SJSA1 (cell line): ENCODE measurements at regions not wholly inside any gene's neighbourhood (a gene's known extent, or its start where the extent isn't known, plus 50 kb on each side); places are given as distances from the start of the nearest gene placed in this dataset.
"Not testable (repeated sequence)": the region's sequence is repeated elsewhere in the genome, so short reads cannot be mapped to it uniquely, and the experiment has no call there.

Source experiments
- DNase-seq, 2 experiments: peaks; one replicate each; pipeline ENCODE4 v3.0.0-alpha.2; 2015 to 2020; ENCODE audit warnings: low spot score in 2 of 2, low read depth in 1 of 2
- H3K27ac ChIP-seq: fragments of 250-450 bp; sonication (Bioruptor Pico); 2 replicates; pipeline ENCODE4 v1.5.1; 2020; ENCODE audit warnings: mild to moderate bottlenecking, moderate library complexity
- H3K27me3 ChIP-seq: fragments of 250-450 bp; sonication (Bioruptor Pico); replicated peaks from 2 replicates; pipeline ENCODE4 v1.5.1; 2020; ENCODE audit warnings: mild to moderate bottlenecking, moderate library complexity
- H3K36me3 ChIP-seq: fragments of 250-450 bp; sonication (Bioruptor Pico); 2 replicates; pipeline ENCODE4 v1.5.1; 2020; ENCODE audit warnings: mild to moderate bottlenecking
- H3K4me1 ChIP-seq: fragments of 250-450 bp; sonication (Bioruptor Pico); replicated peaks from 2 replicates; pipeline ENCODE4 v1.6.1; 2021; ENCODE audit warnings: mild to moderate bottlenecking
- H3K4me3 ChIP-seq: fragments of 250-450 bp; sonication (Bioruptor Pico); 2 replicates; pipeline ENCODE4 v1.5.1; 2020; ENCODE audit warnings: mild to moderate bottlenecking
- H3K9me3 ChIP-seq: fragments of 250-450 bp; sonication (Bioruptor Pico); replicated peaks from 2 replicates; pipeline ENCODE4 v1.5.1; 2020; ENCODE audit warnings: mild to moderate bottlenecking

DNA sequence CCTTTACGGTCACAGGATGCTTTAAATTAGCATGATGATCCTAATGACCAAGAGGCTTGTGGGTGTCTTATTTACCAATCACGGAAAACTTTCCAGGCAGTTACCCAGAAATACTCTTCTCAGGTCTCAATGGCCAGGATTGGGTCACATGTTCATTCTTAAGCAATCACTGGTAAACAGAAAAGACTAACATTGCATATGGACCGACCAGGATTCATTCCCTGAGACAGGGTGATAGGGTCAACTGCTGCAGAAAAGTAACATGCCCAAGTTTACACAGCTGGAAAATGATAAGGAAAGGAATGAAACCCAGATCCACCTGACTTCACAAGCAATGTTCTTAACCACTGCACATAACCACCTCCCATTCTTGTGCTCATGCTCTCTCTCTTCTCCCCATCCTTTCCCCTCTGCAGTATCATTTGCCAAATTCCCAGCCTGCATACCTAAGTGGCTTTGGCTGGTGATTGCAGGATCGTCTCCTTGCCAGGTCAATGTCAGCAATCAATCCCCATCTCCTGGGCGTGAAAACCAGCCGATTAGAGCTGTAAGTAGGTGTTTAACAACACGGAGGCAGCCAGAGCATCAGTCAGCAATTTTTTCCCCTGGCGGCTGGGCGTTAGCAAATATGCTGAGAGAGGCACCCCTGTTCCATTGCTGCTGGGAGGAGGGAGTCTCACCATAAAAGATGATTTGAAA lies 219.4 kb downstream of the NMUR2 start:
- H3K27ac ChIP-seq = no peak overlapping the region
- H3K36me3 ChIP-seq = no peaks in the 10 kb centered on the region
- no peaks in the 10 kb centered on the region for H3K9me3 ChIP-seq
- H3K4me3 ChIP-seq = no peak overlapping the region
- no peaks in the 10 kb centered on the region for H3K27me3 ChIP-seq
- H3K4me1 ChIP-seq = no peaks in the 10 kb centered on the region
- DNase-seq = no peak

DNA sequence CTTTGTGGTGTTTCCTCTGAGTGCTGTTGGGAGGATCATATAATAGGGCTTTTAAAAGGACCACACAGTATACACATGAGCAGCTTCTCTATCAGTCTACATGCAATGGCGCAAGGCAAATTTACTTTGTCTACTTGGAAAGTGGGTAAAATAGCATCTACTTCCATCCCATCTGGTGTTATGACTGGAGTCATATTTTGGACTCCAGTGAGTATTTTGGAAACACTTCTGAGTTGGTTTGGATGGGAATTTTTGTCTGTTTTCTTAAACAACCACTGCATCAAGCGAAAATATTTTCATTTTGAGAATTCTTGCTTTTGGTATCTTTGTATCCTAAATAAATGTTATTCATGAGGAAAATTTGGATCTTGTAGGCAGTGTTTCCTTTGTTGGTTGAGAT lies 220.8 kb downstream of the NMUR2 start:
- no peak for DNase-seq
- H3K36me3 ChIP-seq = no peaks in the 10 kb centered on the region
- H3K27ac ChIP-seq = no peak overlapping the region
- H3K9me3 ChIP-seq = no peaks in the 10 kb centered on the region
- H3K4me1 ChIP-seq = no peaks in the 10 kb centered on the region
- no peak overlapping the region for H3K4me3 ChIP-seq
- H3K27me3 ChIP-seq = no peaks in the 10 kb centered on the region

DNA sequence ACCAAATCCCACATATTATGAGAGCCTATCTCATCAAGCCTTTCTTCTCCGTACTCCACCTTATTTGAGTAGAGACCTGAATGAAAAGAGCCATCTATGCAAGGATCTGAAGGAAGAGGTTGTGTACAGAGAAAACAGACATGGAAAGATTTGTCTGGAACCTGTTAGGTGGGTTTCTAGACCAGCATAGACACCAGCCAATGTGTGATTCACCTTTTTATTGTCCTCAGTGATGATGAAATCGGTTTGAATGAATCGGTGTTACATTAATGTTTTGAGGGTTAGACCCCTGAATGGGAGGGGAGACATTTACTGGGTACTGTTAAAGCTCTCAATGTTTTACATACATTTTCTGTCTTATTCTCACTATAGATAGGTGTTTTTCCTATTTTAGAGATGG lies 223.6 kb downstream of the NMUR2 start:
- DNase-seq = no peak
- Histone ChIP-seq H3K4me3 (no peak overlapping the region), H3K9me3 (no peaks in the 10 kb centered on the region), H3K4me1 (peaks cover 15% of the 10 kb centered on the region), H3K27me3 (no peaks in the 10 kb centered on the region), H3K27ac (no peak overlapping the region), H3K36me3 (no peaks in the 10 kb centered on the region)

DNA sequence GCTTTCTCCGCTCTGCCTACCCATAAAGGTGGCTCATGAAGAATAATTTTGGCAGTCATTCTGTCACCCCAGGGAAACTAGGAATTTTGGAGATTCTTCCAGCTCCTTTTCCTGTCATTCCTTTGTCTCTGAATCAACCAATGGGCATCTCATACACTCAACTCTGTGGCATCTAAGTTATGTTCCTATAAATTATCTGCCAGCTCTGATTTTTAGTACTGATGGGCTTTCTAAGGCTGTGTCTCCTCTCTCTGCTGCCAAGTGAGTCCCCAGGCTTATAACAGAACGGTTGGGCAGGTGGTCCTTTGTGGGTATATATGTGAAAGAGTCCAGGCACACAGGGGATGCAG lies 226.8 kb downstream of the NMUR2 start:
- peak in 1 of 2 experiments; percentile 56 for DNase-seq
- Histone ChIP-seq H3K4me1 (peaks cover 15% of the 10 kb centered on the region), H3K9me3 (no peaks in the 10 kb centered on the region), H3K27me3 (no peaks in the 10 kb centered on the region), H3K4me3 (no peak overlapping the region), H3K27ac (peak overlapping the region; percentile 73), H3K36me3 (no peaks in the 10 kb centered on the region)

DNA sequence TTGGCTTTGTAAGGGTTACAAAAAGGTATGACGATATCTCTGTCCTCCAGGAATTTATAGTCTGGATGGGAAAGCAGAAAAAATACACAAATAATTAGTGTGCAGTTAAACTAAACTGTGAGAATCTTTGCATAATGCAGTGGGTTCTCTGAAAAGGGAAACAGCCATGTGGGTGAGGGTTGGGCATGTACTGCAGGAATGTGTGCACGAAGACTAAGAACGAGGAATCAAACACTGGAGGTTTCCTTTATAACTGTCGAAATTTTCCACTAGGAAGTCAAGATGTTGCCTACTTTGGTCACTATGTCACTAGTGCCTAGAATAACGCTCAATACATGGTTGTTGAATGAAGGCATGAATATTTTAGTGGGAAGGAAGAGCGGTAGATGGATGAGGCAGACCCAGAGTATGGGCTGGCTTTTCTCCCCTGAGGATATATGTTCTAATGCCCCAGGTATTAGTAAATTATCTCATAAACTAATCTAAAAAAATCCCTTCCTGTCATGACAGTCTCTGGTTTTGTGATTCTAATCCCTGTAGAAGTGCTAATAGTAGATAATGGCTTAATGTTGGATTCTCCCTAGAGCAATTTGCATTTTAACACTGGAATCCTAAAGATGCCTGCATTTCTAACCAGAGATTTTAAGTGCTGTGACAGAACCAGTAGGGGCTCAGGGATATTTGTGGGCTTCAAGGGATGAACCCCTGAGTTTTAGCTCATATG lies 227.3 kb downstream of the NMUR2 start:
- Histone ChIP-seq H3K27ac (peak overlapping the region; percentile 73), H3K9me3 (no peaks in the 10 kb centered on the region), H3K4me1 (peaks cover 15% of the 10 kb centered on the region), H3K36me3 (no peaks in the 10 kb centered on the region), H3K4me3 (no peak overlapping the region), H3K27me3 (no peaks in the 10 kb centered on the region)
- DNase-seq = peak in 1 of 2 experiments; percentile 71

DNA sequence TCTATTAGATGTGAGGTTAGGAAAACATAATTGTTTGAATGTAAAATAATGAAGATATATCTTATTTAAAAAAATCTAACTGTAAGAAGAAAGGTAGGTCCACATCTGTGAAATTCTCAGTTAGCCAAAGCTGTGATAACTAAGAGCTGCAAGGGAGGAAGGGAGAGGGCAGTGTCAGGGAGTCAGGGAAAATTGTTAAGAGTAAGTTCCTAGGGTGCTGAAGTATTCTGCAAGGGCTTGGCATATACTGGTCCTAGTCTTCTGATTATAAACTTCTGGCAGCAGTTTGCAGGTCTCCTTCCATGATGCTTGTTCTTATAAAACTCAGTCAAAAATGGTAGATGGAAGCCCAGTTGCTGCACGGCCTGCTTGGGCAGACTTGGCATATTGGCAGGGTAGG lies 233.2 kb downstream of the NMUR2 start:
- DNase-seq = no peak
- peaks cover 2% of the 10 kb centered on the region for H3K4me1 ChIP-seq
- H3K27ac ChIP-seq = no peak overlapping the region
- no peak overlapping the region for H3K4me3 ChIP-seq
- H3K9me3 ChIP-seq = no peaks in the 10 kb centered on the region
- H3K27me3 ChIP-seq = no peaks in the 10 kb centered on the region
- H3K36me3 ChIP-seq = no peaks in the 10 kb centered on the region

DNA sequence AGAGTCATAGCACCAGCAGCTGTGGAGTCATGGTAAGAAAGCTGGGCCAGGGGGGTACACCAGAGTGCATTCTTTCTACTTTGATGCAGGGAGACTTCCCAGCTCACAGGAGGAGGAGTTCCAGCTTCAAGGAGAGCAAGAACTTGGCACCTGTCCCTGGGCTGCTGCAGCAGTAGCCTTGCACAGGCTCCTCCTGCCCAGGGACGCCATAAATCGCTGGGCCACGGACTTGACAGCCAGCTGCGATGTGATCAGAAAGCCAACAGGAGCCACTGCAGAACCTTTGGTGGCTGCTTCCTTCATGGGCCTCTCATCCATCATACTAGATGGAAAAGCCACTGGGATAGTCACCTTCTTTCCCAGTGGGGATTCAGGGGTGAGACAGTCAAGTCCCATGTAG lies 234.7 kb downstream of the NMUR2 start:
- H3K27me3 ChIP-seq = no peaks in the 10 kb centered on the region
- H3K27ac ChIP-seq = no peak overlapping the region
- no peaks in the 10 kb centered on the region for H3K9me3 ChIP-seq
- H3K4me1 ChIP-seq = no peaks in the 10 kb centered on the region
- H3K4me3 ChIP-seq = no peak overlapping the region
- H3K36me3 ChIP-seq = no peaks in the 10 kb centered on the region
- DNase-seq = no peak

DNA sequence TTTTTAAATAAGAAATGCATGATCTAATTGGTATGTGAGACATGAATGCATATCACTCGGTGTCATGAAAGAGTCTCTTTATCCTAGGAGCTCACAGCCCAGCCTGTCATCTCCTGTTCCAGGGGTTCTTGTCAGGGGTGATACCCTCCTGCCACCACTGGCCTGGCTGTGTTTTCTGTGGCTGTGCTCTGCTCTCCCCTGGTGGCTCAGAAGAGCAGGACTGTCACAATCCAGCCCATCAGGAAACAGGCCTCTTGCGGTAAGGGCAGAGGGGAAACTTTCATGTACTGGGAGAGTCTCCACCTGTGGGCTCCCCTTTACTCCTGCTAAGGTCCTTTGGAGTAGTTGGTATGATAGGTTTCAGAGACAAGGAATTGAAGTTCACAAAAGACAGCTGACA lies 240.2 kb upstream of the GLRA1 start:
- Histone ChIP-seq H3K4me1 (no peaks in the 10 kb centered on the region), H3K27ac (no peak overlapping the region), H3K36me3 (no peaks in the 10 kb centered on the region), H3K9me3 (no peaks in the 10 kb centered on the region), H3K4me3 (no peak overlapping the region), H3K27me3 (no peaks in the 10 kb centered on the region)
- DNase-seq = no peak

DNA sequence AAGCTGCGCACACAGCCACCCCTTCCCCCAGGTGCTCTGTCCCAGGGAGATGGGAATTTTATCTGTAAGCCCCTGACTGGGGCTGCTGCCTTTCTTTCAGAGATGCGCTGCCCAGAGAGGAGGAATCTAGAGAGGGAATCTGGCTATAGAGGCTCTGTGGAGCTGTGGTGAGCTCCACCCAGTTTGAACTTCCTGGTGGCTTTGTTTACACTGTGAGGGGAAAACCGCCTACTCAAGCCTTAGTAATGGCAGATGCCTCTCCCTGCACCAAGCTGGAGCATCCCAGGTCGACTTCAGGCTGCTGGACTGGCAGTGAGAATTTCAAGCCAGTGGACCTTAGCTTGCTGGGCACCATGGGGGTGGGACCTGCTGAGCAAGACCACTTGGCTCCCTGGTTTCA lies 235.2 kb upstream of the GLRA1 start:
- not testable (repeated sequence) for H3K9me3 ChIP-seq, DNase-seq, H3K27ac ChIP-seq, H3K36me3 ChIP-seq, H3K27me3 ChIP-seq, H3K4me3 ChIP-seq, H3K4me1 ChIP-seq

DNA sequence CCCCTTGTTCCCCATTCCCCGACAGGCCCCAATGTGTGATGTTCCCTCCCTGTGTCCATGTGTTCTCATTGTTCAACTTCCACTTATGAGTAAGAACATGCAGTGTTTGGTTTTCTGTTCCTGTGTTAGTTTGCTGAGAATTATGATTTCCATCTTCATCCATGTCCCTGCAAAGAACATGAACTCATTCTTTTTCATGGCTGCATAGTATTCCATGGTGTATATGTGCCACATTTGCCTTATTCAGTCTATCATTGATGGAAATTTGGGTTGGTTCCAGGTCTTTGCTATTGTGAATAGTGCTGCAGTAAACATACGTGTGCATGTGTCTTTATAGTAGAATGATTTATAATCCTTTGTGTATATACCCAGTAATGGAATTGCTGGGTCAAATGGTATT lies 229.8 kb upstream of the GLRA1 start:
- H3K9me3 ChIP-seq, H3K36me3 ChIP-seq, H3K4me3 ChIP-seq, H3K4me1 ChIP-seq, DNase-seq, H3K27ac ChIP-seq, H3K27me3 ChIP-seq: not testable (repeated sequence)

DNA sequence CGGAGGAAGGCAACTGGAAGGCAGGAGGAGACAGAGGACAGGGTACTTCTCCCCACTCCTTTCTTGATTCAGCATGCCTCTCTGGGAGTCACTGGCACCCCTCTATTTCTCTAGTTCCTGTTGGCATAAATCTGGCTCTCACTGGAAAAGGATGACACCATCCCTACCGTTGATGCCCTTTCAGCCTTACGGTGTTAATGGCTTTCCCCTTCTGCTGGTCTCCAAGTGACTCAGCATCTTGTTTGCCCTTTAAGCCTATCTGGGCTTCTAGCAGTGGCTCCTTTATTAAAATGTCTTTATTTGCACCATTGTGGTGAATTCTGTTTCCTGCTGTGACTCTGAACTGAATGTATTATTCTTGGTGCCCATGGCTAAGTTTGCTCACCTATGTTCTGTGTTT lies 227.3 kb upstream of the GLRA1 start:
- no peaks in the 10 kb centered on the region for H3K36me3 ChIP-seq
- H3K27ac ChIP-seq = no peak overlapping the region
- no peaks in the 10 kb centered on the region for H3K9me3 ChIP-seq
- no peak for DNase-seq
- H3K4me3 ChIP-seq = no peak overlapping the region
- H3K4me1 ChIP-seq = no peaks in the 10 kb centered on the region
- no peaks in the 10 kb centered on the region for H3K27me3 ChIP-seq

DNA sequence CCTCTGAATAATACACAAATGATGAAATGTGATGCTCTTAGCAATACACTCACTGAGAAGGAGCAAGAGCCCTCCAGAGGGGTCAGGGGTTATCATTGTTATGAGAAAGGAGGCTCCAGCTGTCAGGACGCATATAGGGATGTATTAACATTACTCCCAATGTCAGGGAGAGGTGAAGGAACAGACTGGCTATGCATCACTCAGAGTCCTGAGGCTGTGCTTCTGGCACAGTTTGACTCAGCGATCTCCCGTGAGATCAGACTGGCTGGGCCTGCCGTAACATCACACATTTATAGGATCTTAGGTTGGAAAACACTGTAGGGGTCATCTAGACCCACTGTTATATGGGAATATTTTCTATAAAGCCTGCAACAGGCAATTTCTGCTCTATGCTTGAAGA lies 226.5 kb upstream of the GLRA1 start:
- Histone ChIP-seq H3K4me3 (no peak overlapping the region), H3K27me3 (peaks cover 3% of the 10 kb centered on the region; the same call in 1 of the 2 replicates), H3K9me3 (no peaks in the 10 kb centered on the region), H3K4me1 (no peaks in the 10 kb centered on the region), H3K36me3 (no peaks in the 10 kb centered on the region), H3K27ac (no peak overlapping the region)
- no peak for DNase-seq

DNA sequence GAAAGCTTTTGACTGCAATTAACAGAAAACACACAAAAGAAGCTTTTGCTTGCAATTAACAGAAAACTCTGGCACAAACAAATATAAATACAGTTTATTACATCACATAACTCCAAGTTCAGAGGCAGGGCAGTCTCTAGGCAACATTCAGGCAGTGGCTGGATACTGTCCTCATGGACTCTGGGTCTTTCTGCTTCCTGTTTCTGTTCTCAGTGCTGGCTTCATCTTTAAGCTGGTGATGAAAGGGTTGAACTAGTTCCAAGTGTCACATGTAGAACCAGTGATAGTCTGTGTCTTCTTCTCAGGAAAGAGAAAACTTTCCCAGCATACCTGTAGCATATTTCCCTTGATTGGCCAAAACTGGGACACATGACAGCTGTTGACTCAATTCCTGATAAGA lies 222.6 kb upstream of the GLRA1 start:
- no peak overlapping the region for H3K4me3 ChIP-seq
- no peaks in the 10 kb centered on the region for H3K4me1 ChIP-seq
- no peak overlapping the region for H3K27ac ChIP-seq
- no peak for DNase-seq
- no peaks in the 10 kb centered on the region for H3K36me3 ChIP-seq
- H3K9me3 ChIP-seq = no peaks in the 10 kb centered on the region
- H3K27me3 ChIP-seq = peaks cover 8% of the 10 kb centered on the region; the same call in 1 of the 2 replicates

DNA sequence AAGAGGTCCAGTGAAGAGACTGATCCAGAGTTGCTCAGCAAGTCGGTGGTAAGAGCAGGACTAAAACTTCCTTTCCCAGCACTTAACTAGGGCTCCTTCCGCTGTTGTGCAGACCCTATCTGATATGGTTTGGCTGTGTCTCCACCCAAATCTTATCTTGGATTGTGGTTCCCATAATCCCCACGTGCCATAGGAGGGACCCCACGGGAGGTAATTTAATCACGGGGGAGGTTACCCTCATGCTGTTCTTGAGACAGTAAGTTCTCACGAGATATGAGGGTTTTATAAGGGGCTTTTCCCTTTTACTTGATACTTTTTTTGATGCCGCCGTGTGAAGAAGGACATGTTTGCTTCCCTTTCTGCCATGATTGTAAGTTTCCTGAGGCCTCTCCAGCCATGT lies 221.9 kb upstream of the GLRA1 start:
- no peak overlapping the region for H3K27ac ChIP-seq
- no peaks in the 10 kb centered on the region for H3K9me3 ChIP-seq
- DNase-seq = no peak

DNA sequence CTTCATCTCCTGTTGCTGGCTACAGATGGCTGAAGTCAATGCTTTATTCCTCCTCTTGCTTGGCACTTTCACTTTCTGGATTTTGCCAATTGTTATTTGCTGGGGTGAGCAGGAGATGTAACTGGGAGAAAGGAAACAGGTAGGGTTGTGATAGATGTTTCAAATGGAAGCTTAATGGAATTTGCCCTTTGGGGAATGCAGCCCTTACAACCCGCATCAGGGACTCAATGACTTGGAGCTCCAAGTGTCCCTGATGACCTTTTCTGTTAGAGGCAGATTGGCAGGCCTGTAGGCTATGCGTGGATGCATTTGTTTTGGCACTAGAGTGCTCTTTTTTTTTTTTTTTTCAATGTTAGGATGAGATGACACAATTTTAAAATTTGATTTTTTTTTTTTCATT lies 219.9 kb upstream of the GLRA1 start:
- Histone ChIP-seq H3K9me3 (no peaks in the 10 kb centered on the region), H3K4me1 (no peaks in the 10 kb centered on the region), H3K4me3 (no peak overlapping the region), H3K36me3 (no peaks in the 10 kb centered on the region), H3K27me3 (peaks cover 8% of the 10 kb centered on the region; the same call in 1 of the 2 replicates), H3K27ac (no peak overlapping the region)
- DNase-seq = no peak

More for the DNA sequence above, 221.9 kb upstream of the GLRA1 start:
- Histone ChIP-seq H3K4me3 (no peak overlapping the region), H3K4me1 (no peaks in the 10 kb centered on the region), H3K36me3 (no peaks in the 10 kb centered on the region), H3K27me3 (peaks cover 8% of the 10 kb centered on the region; the same call in 1 of the 2 replicates)
